Stimulated activated CD4-positive, alpha-beta T cell treated with anti-CD3 and anti-CD28 coated beads, Interleukin-1b, Interleukin-23, amount 100 ng/mL, for 24 hours (primary cell): ENCODE measurements at regions not wholly inside any gene's neighbourhood (a gene's known extent, or its start where the extent isn't known, plus 50 kb on each side); places are given as distances from the start of the nearest gene placed in this dataset.
"Not testable (repeated sequence)": the region's sequence is repeated elsewhere in the genome, so short reads cannot be mapped to it uniquely, and the experiment has no call there.

Source experiments
- DNase-seq, 4 experiments: peaks; one replicate each; pipeline ENCODE4 v3.0.0-alpha.2; 2020; ENCODE audit warnings: low read depth in 4 of 4, low spot score in 1 of 4

DNA sequence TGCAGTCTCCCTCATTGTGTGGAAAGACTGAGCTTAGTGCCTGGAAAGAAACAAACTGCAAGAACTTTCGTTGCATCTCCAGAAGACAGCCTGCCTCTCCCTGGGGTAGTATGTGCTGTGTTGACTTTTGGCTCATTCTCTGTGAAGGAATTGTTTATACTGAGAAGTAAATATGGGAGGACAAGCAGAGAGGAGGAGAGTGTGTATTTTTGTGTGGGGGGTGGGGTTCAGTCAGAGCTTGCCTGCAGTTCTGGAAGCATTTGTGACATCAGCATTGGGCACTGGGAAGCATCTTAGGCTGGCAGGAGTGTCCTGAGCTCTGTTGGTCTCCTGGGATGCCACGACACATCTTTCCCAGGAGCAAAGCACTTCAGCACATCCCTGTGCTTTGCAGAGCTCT is 147.9 kb downstream of the HS3ST3B1 start:
- no peak for DNase-seq

DNA sequence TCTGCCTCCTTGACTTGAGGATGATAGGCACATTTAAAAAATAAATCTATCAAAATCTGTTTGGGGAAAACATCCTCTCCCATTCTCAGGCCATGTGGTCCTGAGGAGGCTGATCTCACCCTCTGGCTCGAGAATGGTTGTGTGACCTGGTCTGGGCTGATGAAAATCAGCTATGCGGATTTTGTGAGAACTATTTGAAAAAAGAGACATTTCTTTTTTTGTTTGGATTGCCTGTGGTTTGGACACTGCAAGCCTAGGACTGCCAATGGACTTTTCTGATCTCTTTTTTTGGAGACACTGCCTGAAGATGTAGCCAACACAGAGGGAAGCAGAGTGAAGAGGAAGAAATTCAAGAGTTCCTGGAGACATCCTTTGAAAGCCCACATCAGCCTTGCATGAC is 145.9 kb downstream of the HS3ST3B1 start:
- DNase-seq = no peak

GRCh38 chr17:14444915-14445314 is 144.0 kb downstream of the HS3ST3B1 start:
- no peak for DNase-seq

GRCh38 chr17:14442798-14443528 is 142.1 kb downstream of the HS3ST3B1 start:
- DNase-seq = no peak

- no peak for DNase-seq
These were observed 136.3 kb downstream of the HS3ST3B1 start for GRCh38 chr17:14437176-14437575.

DNA sequence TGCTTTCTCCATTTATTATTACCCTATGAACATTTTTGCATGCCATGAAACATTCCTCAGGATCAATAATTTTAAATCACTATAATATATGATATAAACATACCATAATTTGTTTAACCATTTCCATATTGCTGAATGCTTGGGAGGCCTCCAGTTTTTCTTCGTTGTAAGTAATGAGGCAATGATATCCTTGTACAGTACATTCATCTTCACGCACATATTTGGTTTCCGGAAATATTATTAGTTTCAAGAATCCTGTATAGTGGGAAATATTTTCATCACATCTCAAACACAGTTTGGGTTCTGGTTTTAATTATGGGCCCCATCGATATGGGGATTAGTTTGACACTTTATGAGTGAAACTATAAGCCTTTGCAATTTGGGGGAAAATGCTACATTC is 135.4 kb downstream of the HS3ST3B1 start:
- DNase-seq = no peak

DNA sequence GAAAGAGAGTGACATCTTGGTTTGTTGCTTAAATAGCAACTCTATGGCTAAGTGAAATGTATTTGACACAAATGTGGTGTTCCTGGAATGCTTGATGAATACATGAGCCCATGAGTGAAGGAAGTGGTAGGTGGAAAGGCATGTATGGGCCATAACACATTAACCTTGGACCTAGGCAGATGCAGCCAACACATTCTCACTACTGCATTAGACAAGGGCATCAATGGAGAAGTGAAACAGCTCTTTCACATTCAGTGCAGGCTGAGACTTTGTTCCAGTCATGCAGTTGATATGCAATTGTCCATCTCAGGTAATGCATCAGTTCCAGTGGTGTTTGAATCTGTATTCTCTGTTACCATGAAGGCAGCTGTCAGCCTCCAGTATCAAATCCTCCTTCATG is 133.6 kb downstream of the HS3ST3B1 start:
- DNase-seq = no peak

DNA sequence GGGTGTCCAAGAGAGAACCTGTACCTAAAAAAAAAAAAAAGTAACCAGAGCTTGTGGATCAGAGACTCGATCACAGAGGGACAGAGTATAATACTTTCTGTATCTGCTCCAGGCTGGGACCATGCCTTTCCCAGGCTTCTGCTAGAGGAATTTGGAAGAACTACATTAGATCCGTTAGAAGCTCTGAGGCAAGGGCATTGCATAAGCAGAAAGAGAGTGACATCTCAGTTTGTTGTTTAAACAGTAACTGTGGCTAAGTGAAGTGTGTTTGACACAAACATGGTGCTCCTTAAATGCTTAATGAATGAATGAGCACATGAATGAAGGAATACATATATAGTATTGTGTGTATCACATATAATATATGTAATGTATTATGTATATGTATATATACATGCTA is 131.2 kb downstream of the HS3ST3B1 start:
- no peak for DNase-seq

DNA sequence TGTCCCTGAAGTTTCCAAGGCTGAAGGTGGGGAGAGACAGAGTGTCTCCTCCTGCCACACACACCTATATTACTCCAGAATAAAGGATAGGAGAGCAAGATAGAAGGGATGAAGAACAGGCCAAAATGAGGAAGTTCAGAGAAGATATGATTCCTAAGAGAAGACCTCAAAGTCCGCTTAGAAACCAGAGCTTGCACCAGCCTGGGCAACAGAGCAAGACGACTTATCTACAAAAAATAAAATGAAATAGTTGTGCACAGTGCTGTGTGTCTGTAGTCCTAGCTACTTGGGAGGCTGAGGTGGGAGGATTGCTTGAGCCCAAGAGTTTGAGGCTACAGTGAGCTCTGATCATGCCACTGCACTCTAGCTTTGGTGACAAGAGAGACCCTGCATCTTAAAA is 128.2 kb downstream of the HS3ST3B1 start:
- DNase-seq = no peak

- no peak for DNase-seq
These were observed 127.8 kb downstream of the HS3ST3B1 start for GRCh38 chr17:14428648-14429029.

DNA sequence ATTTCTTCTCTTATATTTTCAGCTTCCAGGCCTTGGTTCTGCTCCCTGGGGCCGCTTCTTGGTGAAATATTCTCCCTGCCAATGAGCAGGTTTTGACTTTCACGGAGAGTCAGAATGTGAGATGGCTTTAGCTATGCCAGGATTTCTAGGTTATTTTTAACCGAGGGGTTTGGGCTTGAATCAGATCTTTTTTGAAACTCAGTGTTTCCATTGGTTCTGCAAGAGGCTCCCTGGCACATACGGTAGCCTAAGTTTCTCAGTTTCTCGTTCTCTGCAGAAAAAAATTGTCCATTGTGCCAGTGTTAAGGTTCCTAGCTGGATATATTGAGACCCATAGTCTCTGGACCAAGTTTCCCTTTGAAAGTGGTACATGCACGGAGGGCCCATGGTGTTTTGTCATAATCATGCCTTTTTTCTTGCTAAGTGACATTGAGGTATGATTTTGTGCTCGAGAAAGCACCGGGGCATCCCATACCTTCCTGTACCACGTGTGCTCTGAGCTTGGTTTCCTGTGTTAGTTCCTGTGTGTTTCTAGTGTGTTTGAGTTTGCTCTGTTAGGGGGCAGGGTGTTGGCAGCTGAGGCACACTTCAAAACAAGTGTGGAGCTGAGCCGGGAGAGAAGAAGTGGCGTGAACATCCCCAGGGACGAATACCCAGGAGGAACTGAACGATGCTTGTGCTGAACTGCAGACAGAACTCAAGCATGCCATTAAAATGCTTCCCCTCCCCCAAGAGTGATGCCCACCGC is 127.2 kb downstream of the HS3ST3B1 start:
- peak in 2 of 4 experiments; percentile 20 to 24 for DNase-seq

DNA sequence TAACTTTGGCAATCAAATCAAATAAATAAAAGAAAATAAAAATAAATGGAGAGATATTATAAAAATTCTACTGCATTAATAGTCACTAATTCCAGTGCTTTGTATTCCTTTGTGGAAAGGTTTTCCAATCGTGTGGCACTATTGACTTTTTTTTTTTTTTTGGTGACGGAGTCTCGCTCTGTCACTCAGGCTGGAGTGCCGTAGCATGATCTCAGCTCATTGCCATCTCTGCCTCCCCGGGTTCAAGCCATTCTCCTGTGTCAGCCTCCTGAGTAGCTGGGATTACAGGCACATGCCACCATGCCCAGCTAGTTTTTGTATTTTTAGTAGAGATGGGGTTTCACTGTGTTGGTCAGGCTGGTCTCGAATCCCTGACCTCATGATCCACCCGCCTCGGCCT is 122.3 kb downstream of the HS3ST3B1 start:
- DNase-seq = not testable (repeated sequence)

DNA sequence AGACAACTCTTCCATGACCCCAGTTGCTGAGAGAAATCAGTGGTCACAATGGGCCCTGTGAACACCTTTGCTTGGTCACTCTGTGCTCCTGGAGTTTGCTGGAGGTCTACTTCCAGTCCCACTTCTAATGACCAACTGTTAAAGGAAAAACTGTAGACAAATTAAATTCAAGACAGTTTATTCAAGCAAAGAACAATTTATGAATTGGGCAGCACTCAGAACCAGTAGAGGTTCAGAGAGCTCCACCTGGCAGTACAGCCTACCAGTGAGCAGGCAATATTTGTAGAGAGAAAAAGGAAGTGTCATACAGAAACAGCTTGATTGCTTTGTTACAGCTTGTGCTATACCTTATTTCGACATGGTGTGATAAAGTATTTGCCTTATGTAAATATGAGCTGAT is 116.5 kb downstream of the HS3ST3B1 start:
- no peak for DNase-seq

DNA sequence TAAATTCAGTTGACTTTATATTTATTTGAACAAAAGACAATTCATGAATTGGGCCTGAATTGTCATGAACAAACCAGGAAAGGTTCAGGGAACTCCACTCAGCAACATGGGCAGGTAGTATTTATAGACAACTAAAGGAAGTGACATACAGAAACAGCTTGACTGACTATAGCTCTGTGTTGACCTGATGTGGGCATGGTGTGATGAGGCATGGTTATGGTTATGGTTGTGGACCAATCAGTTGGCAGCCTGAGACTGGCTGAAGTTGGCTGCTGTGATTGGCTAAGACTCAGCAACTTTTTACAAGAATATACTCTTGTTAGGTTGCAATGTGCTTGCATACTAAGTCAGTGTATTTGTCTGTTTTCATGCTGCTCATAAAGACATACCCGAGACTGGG is 108.4 kb downstream of the HS3ST3B1 start:
- no peak for DNase-seq

DNA sequence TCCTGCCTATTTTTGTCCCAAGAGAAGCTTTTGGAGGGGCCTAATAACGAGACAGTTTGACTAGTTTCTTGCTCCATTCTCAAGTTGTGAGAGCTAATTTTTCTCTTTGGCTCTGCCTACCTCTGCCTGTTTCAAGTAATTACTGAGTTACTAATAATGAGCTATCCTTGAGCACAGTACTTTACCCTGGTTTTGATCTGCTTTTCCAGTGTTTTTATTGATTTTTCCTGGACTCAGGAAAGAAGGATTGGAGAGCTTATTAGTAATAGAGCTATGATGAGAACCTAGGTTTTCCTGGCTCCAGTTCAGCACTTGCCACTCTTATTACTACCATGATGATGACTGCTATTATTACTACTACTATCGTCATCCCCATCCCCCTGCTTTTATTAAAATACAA is 106.7 kb downstream of the HS3ST3B1 start:
- DNase-seq = no peak

DNA sequence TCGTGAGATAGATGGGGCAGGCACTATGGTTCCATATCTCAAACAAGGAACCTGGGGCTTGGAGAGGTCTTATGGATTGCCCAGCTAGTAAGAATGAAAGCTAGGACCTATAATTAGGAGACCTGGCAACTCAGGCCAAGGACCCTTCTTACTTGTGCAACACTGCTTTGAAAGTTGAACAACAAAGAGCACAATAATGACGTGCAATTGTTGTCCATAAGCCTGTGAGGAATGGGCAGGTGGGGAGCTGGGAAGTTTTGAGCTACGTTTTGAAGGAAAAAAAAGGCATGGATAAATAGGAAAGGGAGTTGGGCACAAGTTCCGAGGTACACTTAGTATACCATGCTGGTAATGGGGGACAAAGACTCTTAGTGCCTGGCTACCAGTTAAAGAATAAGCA is 104.3 kb downstream of the HS3ST3B1 start:
- no peak for DNase-seq
